Astrocyte (in vitro differentiated cells and primary cell): ENCODE measurements at regions not wholly inside any gene's neighbourhood (a gene's known extent, or its start where the extent isn't known, plus 50 kb on each side); places are given as distances from the start of the nearest gene placed in this dataset.

Experiments
- CTCF ChIP-seq: IDR thresholded peaks from 2 replicates; pipeline ENCODE4 v1.5.1; 2011; ENCODE audit warnings: low read depth, mild to moderate bottlenecking, inconsistent platforms, low read length, moderate library complexity; ENCODE audit not compliant: insufficient read depth
- EZH2 ChIP-seq: IDR thresholded peaks from 2 replicates; pipeline ENCODE4 v1.6.1; 2012; ENCODE audit warnings: mild to moderate bottlenecking, low read length, inconsistent platforms; ENCODE audit not compliant: insufficient read depth

GRCh38 chr6:134708079-134708478 is 241.8 kb downstream of the ALDH8A1 start:
- TF ChIP-seq CTCF (no peak), EZH2 (no peak)
